ENCODE measurements at regions not wholly inside any gene's neighbourhood (a gene's known extent, or its start where the extent isn't known, plus 50 kb on each side); places are given as distances from the start of the nearest gene placed in this dataset.

DNA sequence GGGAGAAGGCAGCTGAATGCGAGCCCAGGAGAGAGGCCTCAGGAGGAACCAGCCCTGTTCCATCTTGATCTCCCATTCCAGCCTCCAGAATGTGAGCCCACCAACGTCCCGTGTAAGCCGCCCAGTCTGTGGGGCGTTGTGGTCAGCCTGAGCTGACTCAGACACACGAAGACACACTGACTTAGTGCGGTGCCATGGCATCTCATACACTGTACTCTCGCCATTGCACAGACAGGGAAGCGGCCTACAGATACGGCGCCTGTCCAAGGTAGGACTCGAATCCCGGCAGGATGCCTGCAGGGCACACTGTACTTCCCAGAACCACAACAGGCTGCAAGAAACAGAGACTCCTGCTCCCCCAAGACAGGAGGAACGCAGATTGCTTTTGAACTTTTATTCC lies 179.6 kb downstream of the CTTN start:
- TF ChIP-seq, protein P1, sequence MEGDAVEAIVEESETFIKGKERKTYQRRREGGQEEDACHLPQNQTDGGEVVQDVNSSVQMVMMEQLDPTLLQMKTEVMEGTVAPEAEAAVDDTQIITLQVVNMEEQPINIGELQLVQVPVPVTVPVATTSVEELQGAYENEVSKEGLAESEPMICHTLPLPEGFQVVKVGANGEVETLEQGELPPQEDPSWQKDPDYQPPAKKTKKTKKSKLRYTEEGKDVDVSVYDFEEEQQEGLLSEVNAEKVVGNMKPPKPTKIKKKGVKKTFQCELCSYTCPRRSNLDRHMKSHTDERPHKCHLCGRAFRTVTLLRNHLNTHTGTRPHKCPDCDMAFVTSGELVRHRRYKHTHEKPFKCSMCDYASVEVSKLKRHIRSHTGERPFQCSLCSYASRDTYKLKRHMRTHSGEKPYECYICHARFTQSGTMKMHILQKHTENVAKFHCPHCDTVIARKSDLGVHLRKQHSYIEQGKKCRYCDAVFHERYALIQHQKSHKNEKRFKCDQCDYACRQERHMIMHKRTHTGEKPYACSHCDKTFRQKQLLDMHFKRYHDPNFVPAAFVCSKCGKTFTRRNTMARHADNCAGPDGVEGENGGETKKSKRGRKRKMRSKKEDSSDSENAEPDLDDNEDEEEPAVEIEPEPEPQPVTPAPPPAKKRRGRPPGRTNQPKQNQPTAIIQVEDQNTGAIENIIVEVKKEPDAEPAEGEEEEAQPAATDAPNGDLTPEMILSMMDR (IDR thresholded peaks at IDR 0.05; ENCODE audit: borderline replicate concordance, extremely low read depth, low read length, poor library complexity, severe bottlenecking) = no peak
- no peak for TF ChIP-seq EZH2 (IDR thresholded peaks at IDR 0.05; ENCODE audit: borderline replicate concordance, low read depth, low read length, severe bottlenecking)
